ENCODE measurements at regions not wholly inside any gene's neighbourhood (a gene's known extent, or its start where the extent isn't known, plus 50 kb on each side); places are given as distances from the start of the nearest gene placed in this dataset.

GRCh38 chr18:55092166-55092565, 132.9 kb upstream of the CCDC68 start:
- DNase-seq (ENCODE audit: low read depth) = no peak
- H3K27me3 ChIP-seq (ENCODE audit: control insufficient read depth, insufficient read depth, low read length) = no peaks in the 10 kb centered on the region
- no peaks in the 10 kb centered on the region for H3K36me3 ChIP-seq (ENCODE audit: control insufficient read depth, insufficient read depth, low read length)
- no peak for TF ChIP-seq CTCF (IDR thresholded peaks at IDR 0.05; ENCODE audit: insufficient read depth, low read length, poor library complexity, severe bottlenecking)
- no peak overlapping the region for H3K4me3 ChIP-seq (ENCODE audit: low read depth, low read length)

GRCh38 chr18:55090564-55091188, 131.4 kb upstream of the CCDC68 start:
- DNase-seq (ENCODE audit: low read depth) = no peak
- no peak for TF ChIP-seq CTCF (IDR thresholded peaks at IDR 0.05; ENCODE audit: insufficient read depth, low read length, poor library complexity, severe bottlenecking)
- no peaks in the 10 kb centered on the region for H3K27me3 ChIP-seq (ENCODE audit: control insufficient read depth, insufficient read depth, low read length)
- H3K4me3 ChIP-seq (ENCODE audit: low read depth, low read length) = no peak overlapping the region
- no peaks in the 10 kb centered on the region for H3K36me3 ChIP-seq (ENCODE audit: control insufficient read depth, insufficient read depth, low read length)

DNA sequence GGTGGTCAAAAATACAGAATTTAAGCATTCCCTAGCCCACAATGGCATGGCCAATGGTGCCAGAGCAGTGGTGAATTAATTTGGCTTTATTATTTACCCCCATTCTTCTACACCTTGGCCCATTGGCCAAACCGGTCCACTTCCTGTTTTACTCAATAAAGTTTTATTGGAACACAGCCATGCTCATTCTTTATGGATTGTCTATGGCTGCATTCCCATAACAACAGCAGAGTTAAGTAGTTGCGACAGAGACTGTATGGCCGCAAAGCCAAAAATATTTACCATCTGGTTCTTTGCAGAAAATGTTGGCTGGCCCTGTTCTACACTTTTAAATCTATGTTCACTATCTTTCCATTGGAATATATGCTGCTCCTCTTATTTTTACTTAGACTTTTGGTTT, 130.3 kb upstream of the CCDC68 start:
- Histone ChIP-seq H3K36me3 (ENCODE audit: control insufficient read depth, insufficient read depth, low read length) (no peaks in the 10 kb centered on the region), H3K27me3 (ENCODE audit: control insufficient read depth, insufficient read depth, low read length) (no peaks in the 10 kb centered on the region), H3K4me3 (ENCODE audit: low read depth, low read length) (no peak overlapping the region)
- no peak for TF ChIP-seq CTCF (IDR thresholded peaks at IDR 0.05; ENCODE audit: insufficient read depth, low read length, poor library complexity, severe bottlenecking)
- no peak for DNase-seq (ENCODE audit: low read depth)

DNA sequence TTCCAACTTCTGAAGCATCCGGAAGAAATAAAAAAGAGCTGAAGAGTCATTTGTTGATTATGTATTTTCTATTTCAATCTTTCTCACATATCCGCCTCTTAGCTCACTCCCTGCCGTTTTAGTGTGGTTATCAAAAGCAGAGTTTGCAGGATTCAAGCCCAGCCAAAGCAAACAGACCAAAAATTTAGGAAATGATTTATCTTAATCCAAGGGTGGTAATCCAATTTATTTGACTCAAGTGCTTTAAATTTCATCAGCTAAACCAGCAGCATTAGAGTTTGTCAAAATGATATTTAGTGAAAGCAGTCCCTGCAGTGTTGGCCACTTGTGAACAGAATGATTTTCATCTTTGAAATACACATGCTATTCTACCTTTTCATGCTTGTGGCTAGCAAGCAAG, 129.3 kb upstream of the CCDC68 start:
- no peak overlapping the region for H3K4me3 ChIP-seq (ENCODE audit: low read depth, low read length)
- no peak for TF ChIP-seq CTCF (IDR thresholded peaks at IDR 0.05; ENCODE audit: insufficient read depth, low read length, poor library complexity, severe bottlenecking)
- DNase-seq (ENCODE audit: low read depth) = no peak
- no peaks in the 10 kb centered on the region for H3K36me3 ChIP-seq (ENCODE audit: control insufficient read depth, insufficient read depth, low read length)
- no peaks in the 10 kb centered on the region for H3K27me3 ChIP-seq (ENCODE audit: control insufficient read depth, insufficient read depth, low read length)

DNA sequence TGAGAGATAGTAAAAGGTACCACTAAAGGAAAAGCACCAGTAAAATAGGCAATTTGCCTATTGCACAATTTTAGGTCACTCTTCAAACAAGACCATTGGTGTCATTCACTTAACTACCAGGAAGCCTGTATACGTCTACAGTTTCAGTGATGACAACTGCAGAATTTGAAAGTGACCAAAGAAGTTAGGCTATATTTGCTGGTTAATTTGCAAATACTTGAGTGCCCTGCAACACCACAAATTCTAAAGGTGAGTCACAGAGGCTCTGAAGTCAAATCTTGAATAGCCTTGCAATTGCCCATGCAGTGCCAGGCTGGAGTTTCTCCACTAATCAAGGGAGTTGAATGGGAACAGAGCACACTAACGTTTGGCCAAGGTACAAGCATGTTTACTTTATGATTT, 128.7 kb upstream of the CCDC68 start:
- no peak for DNase-seq (ENCODE audit: low read depth)
- no peak overlapping the region for H3K4me3 ChIP-seq (ENCODE audit: low read depth, low read length)
- no peaks in the 10 kb centered on the region for H3K36me3 ChIP-seq (ENCODE audit: control insufficient read depth, insufficient read depth, low read length)
- no peak for TF ChIP-seq CTCF (IDR thresholded peaks at IDR 0.05; ENCODE audit: insufficient read depth, low read length, poor library complexity, severe bottlenecking)
- no peaks in the 10 kb centered on the region for H3K27me3 ChIP-seq (ENCODE audit: control insufficient read depth, insufficient read depth, low read length)

- H3K4me3 ChIP-seq (ENCODE audit: low read depth, low read length) = no peak overlapping the region
- H3K27me3 ChIP-seq (ENCODE audit: control insufficient read depth, insufficient read depth, low read length) = no peaks in the 10 kb centered on the region
- DNase-seq (ENCODE audit: low read depth) = no peak
- no peaks in the 10 kb centered on the region for H3K36me3 ChIP-seq (ENCODE audit: control insufficient read depth, insufficient read depth, low read length)
- no peak for TF ChIP-seq CTCF (IDR thresholded peaks at IDR 0.05; ENCODE audit: insufficient read depth, low read length, poor library complexity, severe bottlenecking)
Observed at GRCh38 chr18:55086906-55087305, 127.6 kb upstream of the CCDC68 start.
